SK-N-SH (cell line): ENCODE measurements at regions not wholly inside any gene's neighbourhood (a gene's known extent, or its start where the extent isn't known, plus 50 kb on each side); places are given as distances from the start of the nearest gene placed in this dataset.

Experiments used
- CTCF ChIA-PET: fragments of 300-600, 350-600 bp; formaldehyde crosslinking; extraction: SDS; loops from one replicate; lab custom pipeline; 2021; lab: Yijun Ruan, JAX
- POLR2A ChIA-PET: fragments of 350-600 bp; sonication (Branson Sonifier 250); formaldehyde crosslinking; extraction: SDS; loops from one replicate; lab custom pipeline; 2020; ENCODE audit warnings: antibody characterized with exemption, inconsistent platforms; lab: Yijun Ruan, JAX
- DNase-seq: peaks from one replicate; pipeline ENCODE4 v3.0.0; 2012
- H2AFZ ChIP-seq: fragments of 200-600 bp; sonication (generic); 2 replicates; pipeline ENCODE4 v1.8.1; 2016; ENCODE audit warnings: antibody characterized with exemption, mild to moderate bottlenecking, low read depth
- H3F3A ChIP-seq: fragments of 200-600 bp; sonication (generic); replicated peaks from 2 replicates; pipeline ENCODE3; 2016; ENCODE audit warnings: antibody characterized with exemption, mild to moderate bottlenecking; ENCODE audit not compliant: insufficient read depth
- H3K27ac ChIP-seq, 2 experiments: fragments of 200-500 bp in 1 of 2; fragments of 200-600 bp in 1 of 2; sonication (Bioruptor generic) in 1 of 2; sonication (generic), shearing (Covaris generic) in 1 of 2; 2 replicates each; pipeline versions ENCODE4 v1.5.1 to v1.6.1; 2014 to 2016; ENCODE audit warnings: low read depth in 2 of 2, inconsistent platforms in 1 of 2, low read length in 1 of 2, mild to moderate bottlenecking in 1 of 2, mixed read lengths in 1 of 2
- H3K27me3 ChIP-seq: fragments of 200-600 bp; sonication (generic), shearing (Covaris generic); 2 replicates; pipeline ENCODE4 v1.6.1; 2016; ENCODE audit warnings: mixed run types; ENCODE audit not compliant: insufficient read depth
- H3K36me3 ChIP-seq, 2 experiments: fragments of 200-500 bp in 1 of 2; fragments of 200-600 bp in 1 of 2; sonication (Bioruptor generic) in 1 of 2; sonication (generic) in 1 of 2; replicated peaks in 1 of 2; 2 replicates each; pipeline versions ENCODE3 to v1.5.1; 2014 to 2016; ENCODE audit warnings: low read length in 1 of 2, mild to moderate bottlenecking in 1 of 2; ENCODE audit not compliant: insufficient read depth in 2 of 2, control insufficient read depth in 1 of 2
- H3K4me1 ChIP-seq, 2 experiments: fragments of 200-500 bp in 1 of 2; fragments of 200-600 bp in 1 of 2; sonication (Bioruptor generic) in 1 of 2; sonication (generic), shearing (Covaris generic) in 1 of 2; 2 replicates each; pipeline versions ENCODE4 v1.5.1 to v1.6.1; 2014 to 2016; ENCODE audit warnings: low read depth in 1 of 2, low read length in 1 of 2, mixed run types in 1 of 2; ENCODE audit not compliant: insufficient read depth in 2 of 2, control insufficient read depth in 1 of 2
- H3K4me2 ChIP-seq: fragments of 200-600 bp; sonication (generic), shearing (Covaris generic); 2 replicates; pipeline ENCODE4 v1.6.1; 2017; ENCODE audit warnings: mixed run types
- H3K4me3 ChIP-seq, 2 experiments: fragments of 200-500 bp in 1 of 2; fragments of 200-600 bp in 1 of 2; sonication (Bioruptor generic) in 1 of 2; sonication (generic), shearing (Covaris generic) in 1 of 2; 2 replicates each; pipeline versions ENCODE4 v1.5.1 to v1.8.1; 2014 to 2016; ENCODE audit warnings: low read depth in 2 of 2, inconsistent platforms in 1 of 2, low read length in 1 of 2, mild to moderate bottlenecking in 1 of 2, mixed read lengths in 1 of 2, moderate library complexity in 1 of 2
- H3K79me2 ChIP-seq: fragments of 200-600 bp; sonication (generic); 2 replicates; pipeline ENCODE4 v1.8.1; 2017; ENCODE audit warnings: mild to moderate bottlenecking; ENCODE audit not compliant: insufficient read depth
- H3K9ac ChIP-seq: fragments of 200-600 bp; sonication (generic); 2 replicates; pipeline ENCODE4 v1.6.1; 2017; ENCODE audit warnings: mixed run types
- H3K9me2 ChIP-seq: fragments of 200-600 bp; sonication (generic); 2 replicates; pipeline ENCODE4 v1.6.1; 2017; ENCODE audit warnings: mixed run types
- H3K9me3 ChIP-seq: fragments of 200-600 bp; sonication (generic); 2 replicates; pipeline ENCODE4 v1.6.1; 2017; ENCODE audit warnings: mixed run types, mild to moderate bottlenecking, moderate library complexity
- H4K20me1 ChIP-seq: fragments of 200-600 bp; sonication (generic); 2 replicates; pipeline ENCODE4 v1.6.1; 2017; ENCODE audit warnings: mild to moderate bottlenecking, mixed run types; ENCODE audit not compliant: insufficient read depth
- CHD2 ChIP-seq: fragments of 150-350 bp; IDR thresholded peaks from 2 replicates; pipeline ENCODE4 v1.6.1; 2018; ENCODE audit warnings: low read length; ENCODE audit not compliant: partially characterized antibody
- ELF1 ChIP-seq: IDR thresholded peaks from 2 replicates; pipeline ENCODE4 v1.4.0; 2012
- EZH2phosphoT487 ChIP-seq: fragments of 200-600 bp; sonication (generic); IDR thresholded peaks from 2 replicates; pipeline ENCODE4 v1.6.1; 2017; ENCODE audit warnings: low read depth, mixed run types, mild to moderate bottlenecking, antibody characterized with exemption, moderate library complexity, borderline replicate concordance
- FOSL2 ChIP-seq: IDR thresholded peaks from 2 replicates; pipeline ENCODE4 v1.4.0; 2012; ENCODE audit warnings: low read depth, mild to moderate bottlenecking, moderate library complexity, borderline replicate concordance
- FOXJ3 ChIP-seq: sonication (generic); formaldehyde crosslinking; IDR thresholded peaks from 2 replicates; pipeline ENCODE4 v1.5.1; 2020; ENCODE audit warnings: mild to moderate bottlenecking, missing genetic modification reagents
- FOXM1 ChIP-seq: IDR thresholded peaks from 2 replicates; pipeline ENCODE4 v1.4.0; 2012; ENCODE audit warnings: low read depth, mild to moderate bottlenecking
- GABPA ChIP-seq: IDR thresholded peaks from 2 replicates; pipeline ENCODE4 v1.4.0; 2012; ENCODE audit warnings: low read depth, mild to moderate bottlenecking
- GATA2 ChIP-seq: sonication (generic); formaldehyde crosslinking; IDR thresholded peaks from 2 replicates; pipeline ENCODE4 v1.5.0; 2020; ENCODE audit warnings: mild to moderate bottlenecking, missing genetic modification reagents
- JUND ChIP-seq: IDR thresholded peaks from 2 replicates; pipeline ENCODE4 v1.4.0; 2012
- MEF2A ChIP-seq: IDR thresholded peaks from 2 replicates; pipeline ENCODE4 v1.4.0; 2012; ENCODE audit warnings: low read depth, borderline replicate concordance
- MXI1 ChIP-seq: IDR thresholded peaks from 2 replicates; pipeline ENCODE4 v1.6.1; 2012; ENCODE audit warnings: mild to moderate bottlenecking, low read depth, low read length, improper control_type of control experiment
- NFIC ChIP-seq: IDR thresholded peaks from 2 replicates; pipeline ENCODE4 v1.4.0; 2012; ENCODE audit warnings: borderline replicate concordance
- NRF1 ChIP-seq: IDR thresholded peaks from 2 replicates; pipeline ENCODE4 v1.6.1; 2012; ENCODE audit warnings: low read depth, mild to moderate bottlenecking, low read length
- RAD21 ChIP-seq: IDR thresholded peaks from 2 replicates; pipeline ENCODE4 v1.6.1; 2012; ENCODE audit warnings: mild to moderate bottlenecking, low read length
- RCOR1 ChIP-seq: fragments of 150-350 bp; IDR thresholded peaks from 2 replicates; pipeline ENCODE4 v1.6.1; 2017; ENCODE audit warnings: antibody characterized with exemption, low read length
- RXRA ChIP-seq: IDR thresholded peaks from 2 replicates; pipeline ENCODE4 v1.4.0; 2012; ENCODE audit warnings: low read depth, mild to moderate bottlenecking, borderline replicate concordance
- SIN3A ChIP-seq: IDR thresholded peaks from 2 replicates; pipeline ENCODE4 v1.6.1; 2012; ENCODE audit warnings: low read depth, mild to moderate bottlenecking, low read length, moderate library complexity, borderline replicate concordance
- SMC3 ChIP-seq: IDR thresholded peaks from 2 replicates; pipeline ENCODE4 v1.6.1; 2012; ENCODE audit warnings: low read depth, low read length, improper control_type of control experiment
- TAF1 ChIP-seq: IDR thresholded peaks from 2 replicates; pipeline ENCODE4 v1.6.1; 2012; ENCODE audit warnings: low read depth, mild to moderate bottlenecking, low read length, moderate library complexity, borderline replicate concordance
- TEAD4 ChIP-seq: IDR thresholded peaks from 2 replicates; pipeline ENCODE4 v1.4.0; 2012; ENCODE audit warnings: mild to moderate bottlenecking, borderline replicate concordance; ENCODE audit not compliant: insufficient read depth
- YY1 ChIP-seq: IDR thresholded peaks from 2 replicates; pipeline ENCODE4 v1.4.0; 2012; ENCODE audit warnings: low read depth, mild to moderate bottlenecking
- WGBS: methylation state at CpG from one replicate; pipeline ENCODE4 v1.1.6; 2017; ENCODE audit warnings: low lambda C conversion rate; 5-methylcytosine and 5-hydroxymethylcytosine counted together
- TF ChIP-seq, protein P1 (sequence below): IDR thresholded peaks from 2 replicates; pipeline ENCODE4; 2012
- TF ChIP-seq, protein P2 (sequence below): fragments of 200-600 bp; sonication (generic); IDR thresholded peaks from 2 replicates; pipeline ENCODE4 v1.6.1; 2017; ENCODE audit warnings: antibody characterized with exemption, mild to moderate bottlenecking, moderate library complexity
- TF ChIP-seq, protein P3 (sequence below): IDR thresholded peaks from 2 replicates; pipeline ENCODE4 v1.4.0; 2012; ENCODE audit warnings: low read depth
- TF ChIP-seq, protein P4 (sequence below): IDR thresholded peaks from 2 replicates; pipeline ENCODE4 v1.4.0; 2012; ENCODE audit warnings: low read depth, borderline replicate concordance

DNA sequence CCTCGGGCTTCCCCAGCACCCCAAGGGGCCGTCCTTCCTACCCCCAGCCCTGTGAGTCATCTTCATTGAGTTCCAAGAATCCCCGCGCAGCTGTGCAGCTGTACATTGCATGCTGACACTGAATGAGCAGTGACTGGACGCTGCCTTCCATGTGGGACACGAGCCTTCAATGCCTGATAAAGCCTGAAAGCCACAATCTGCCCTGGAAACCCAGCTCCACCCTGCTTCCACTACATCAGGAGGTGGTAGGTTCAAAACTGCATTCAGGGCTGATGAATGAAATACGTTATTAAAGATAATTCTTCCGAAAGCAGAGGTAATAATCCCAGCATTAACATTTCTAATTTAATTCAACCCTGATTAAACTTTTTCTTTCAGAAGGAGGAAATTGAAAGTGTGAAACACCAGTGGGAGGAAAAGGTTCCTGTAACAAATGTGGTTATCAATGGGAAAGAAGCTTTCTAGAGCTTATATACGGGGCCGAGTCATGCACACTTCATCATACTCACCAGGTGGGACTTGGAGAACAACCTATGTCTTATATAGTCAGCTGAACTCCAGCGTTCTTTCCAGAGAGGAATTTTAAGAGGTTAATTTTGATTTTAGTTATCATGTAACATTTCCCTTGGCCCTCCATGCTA is 360.1 kb downstream of the LPIN1 start (continued):
- TF ChIP-seq, protein P1, sequence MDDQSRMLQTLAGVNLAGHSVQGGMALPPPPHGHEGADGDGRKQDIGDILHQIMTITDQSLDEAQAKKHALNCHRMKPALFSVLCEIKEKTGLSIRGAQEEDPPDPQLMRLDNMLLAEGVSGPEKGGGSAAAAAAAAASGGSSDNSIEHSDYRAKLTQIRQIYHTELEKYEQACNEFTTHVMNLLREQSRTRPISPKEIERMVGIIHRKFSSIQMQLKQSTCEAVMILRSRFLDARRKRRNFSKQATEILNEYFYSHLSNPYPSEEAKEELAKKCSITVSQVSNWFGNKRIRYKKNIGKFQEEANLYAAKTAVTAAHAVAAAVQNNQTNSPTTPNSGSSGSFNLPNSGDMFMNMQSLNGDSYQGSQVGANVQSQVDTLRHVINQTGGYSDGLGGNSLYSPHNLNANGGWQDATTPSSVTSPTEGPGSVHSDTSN, result peak; percentile 95
- TF ChIP-seq NFIC, result peak; percentile 96
- peak; percentile 99 for TF ChIP-seq JUND
- no peak for TF ChIP-seq CHD2
- TF ChIP-seq ELF1, result peak; percentile 61; the same call in 1 of the 2 replicates
- TF ChIP-seq MXI1, result no peak
- TF ChIP-seq, protein P2, sequence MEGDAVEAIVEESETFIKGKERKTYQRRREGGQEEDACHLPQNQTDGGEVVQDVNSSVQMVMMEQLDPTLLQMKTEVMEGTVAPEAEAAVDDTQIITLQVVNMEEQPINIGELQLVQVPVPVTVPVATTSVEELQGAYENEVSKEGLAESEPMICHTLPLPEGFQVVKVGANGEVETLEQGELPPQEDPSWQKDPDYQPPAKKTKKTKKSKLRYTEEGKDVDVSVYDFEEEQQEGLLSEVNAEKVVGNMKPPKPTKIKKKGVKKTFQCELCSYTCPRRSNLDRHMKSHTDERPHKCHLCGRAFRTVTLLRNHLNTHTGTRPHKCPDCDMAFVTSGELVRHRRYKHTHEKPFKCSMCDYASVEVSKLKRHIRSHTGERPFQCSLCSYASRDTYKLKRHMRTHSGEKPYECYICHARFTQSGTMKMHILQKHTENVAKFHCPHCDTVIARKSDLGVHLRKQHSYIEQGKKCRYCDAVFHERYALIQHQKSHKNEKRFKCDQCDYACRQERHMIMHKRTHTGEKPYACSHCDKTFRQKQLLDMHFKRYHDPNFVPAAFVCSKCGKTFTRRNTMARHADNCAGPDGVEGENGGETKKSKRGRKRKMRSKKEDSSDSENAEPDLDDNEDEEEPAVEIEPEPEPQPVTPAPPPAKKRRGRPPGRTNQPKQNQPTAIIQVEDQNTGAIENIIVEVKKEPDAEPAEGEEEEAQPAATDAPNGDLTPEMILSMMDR, result no peak
- no peak for TF ChIP-seq EZH2phosphoT487
- TF ChIP-seq RAD21, result no peak
- no peak for TF ChIP-seq SMC3
- no peak for TF ChIP-seq FOXJ3 (CRISPR knock-in tag)
- TF ChIP-seq SIN3A, result peak; percentile 89; the same call in 1 of the 2 replicates
- no peak for TF ChIP-seq GABPA
- no peak for TF ChIP-seq RCOR1
- TF ChIP-seq MEF2A, result peak; percentile 69; the same call in 1 of the 2 replicates
- TF ChIP-seq, protein P3, sequence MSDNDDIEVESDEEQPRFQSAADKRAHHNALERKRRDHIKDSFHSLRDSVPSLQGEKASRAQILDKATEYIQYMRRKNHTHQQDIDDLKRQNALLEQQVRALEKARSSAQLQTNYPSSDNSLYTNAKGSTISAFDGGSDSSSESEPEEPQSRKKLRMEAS, result peak; percentile 96
- peak; percentile 100 for TF ChIP-seq FOSL2
- TF ChIP-seq TEAD4, result peak; percentile 97
- no peak for TF ChIP-seq GATA2
- TF ChIP-seq, all 33 proteins: peak for 17

GRCh38 chr2:12107321-12107720 is 360.9 kb downstream of the LPIN1 start:
- Histone ChIP-seq H3K27ac (peak overlapping the region in 1 of 2 experiments; percentile 85; a peak in 1 of 4 replicates), H3F3A (no peaks in the 10 kb centered on the region), H2AFZ (no peak overlapping the region), H3K9me3 (no peaks in the 10 kb centered on the region), H3K79me2 (no peaks in the 10 kb centered on the region), H3K36me3 (no peaks in the 10 kb centered on the region), H4K20me1 (no peaks in the 10 kb centered on the region), H3K4me2 (no peak overlapping the region; the same call in 1 of the 2 replicates), H3K4me3 (no peak overlapping the region), H3K27me3 (no peaks in the 10 kb centered on the region), H3K9ac (no peak overlapping the region), H3K4me1 (peaks cover 0 to 26% of the 10 kb centered on the region in 2 experiments; a peak in 2 of 4 replicates), H3K9me2 (no peaks in the 10 kb centered on the region)
- WGBS, result 64% methylated on average over 4 of the region's 4 CpGs
- ChIA-PET CTCF (interaction anchor here (0.7 to 0.9 kb wide), 3 partner anchors 8 to 62 kb away, joined by 3 to 4 read pairs (median 3); no protein-coding TSS in a partner anchor), POLR2A (no interaction called here)
- DNase-seq, result no peak
- TF ChIP-seq CHD2 (no peak), FOXM1 (no peak), RXRA (no peak), RCOR1 (no peak), FOSL2 (no peak), ELF1 (no peak), FOXJ3 (CRISPR knock-in tag) (no peak), NRF1 (no peak), TEAD4 (no peak), TAF1 (no peak), YY1 (no peak), NFIC (no peak)
- TF ChIP-seq, protein P2, result no peak
- TF ChIP-seq, protein P4, sequence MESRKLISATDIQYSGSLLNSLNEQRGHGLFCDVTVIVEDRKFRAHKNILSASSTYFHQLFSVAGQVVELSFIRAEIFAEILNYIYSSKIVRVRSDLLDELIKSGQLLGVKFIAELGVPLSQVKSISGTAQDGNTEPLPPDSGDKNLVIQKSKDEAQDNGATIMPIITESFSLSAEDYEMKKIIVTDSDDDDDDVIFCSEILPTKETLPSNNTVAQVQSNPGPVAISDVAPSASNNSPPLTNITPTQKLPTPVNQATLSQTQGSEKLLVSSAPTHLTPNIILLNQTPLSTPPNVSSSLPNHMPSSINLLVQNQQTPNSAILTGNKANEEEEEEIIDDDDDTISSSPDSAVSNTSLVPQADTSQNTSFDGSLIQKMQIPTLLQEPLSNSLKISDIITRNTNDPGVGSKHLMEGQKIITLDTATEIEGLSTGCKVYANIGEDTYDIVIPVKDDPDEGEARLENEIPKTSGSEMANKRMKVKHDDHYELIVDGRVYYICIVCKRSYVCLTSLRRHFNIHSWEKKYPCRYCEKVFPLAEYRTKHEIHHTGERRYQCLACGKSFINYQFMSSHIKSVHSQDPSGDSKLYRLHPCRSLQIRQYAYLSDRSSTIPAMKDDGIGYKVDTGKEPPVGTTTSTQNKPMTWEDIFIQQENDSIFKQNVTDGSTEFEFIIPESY, result no peak
